ENCODE measurements at regions not wholly inside any gene's neighbourhood (a gene's known extent, or its start where the extent isn't known, plus 50 kb on each side); places are given as distances from the start of the nearest gene placed in this dataset.
"Not testable (repeated sequence)": the region's sequence is repeated elsewhere in the genome, so short reads cannot be mapped to it uniquely, and the experiment has no call there.

DNA sequence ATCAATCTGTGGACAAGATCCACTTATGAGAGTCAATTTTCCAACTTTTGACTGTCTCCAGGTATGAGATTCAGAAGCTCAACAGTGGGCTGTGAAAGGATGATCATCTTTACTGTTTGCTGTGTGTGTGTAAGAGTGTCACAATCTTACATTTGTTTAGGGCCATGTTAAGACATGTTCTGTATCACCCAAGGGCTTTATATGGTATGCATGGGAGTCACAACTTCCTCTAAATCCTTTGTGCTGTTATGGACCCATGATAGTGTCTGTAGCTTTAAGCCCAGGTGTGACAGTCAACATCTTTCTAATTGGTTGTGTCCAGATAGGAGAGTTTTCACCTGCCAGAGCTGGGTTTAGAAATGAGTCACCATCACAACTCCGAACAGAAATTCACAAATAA, 70.2 kb downstream of the ZNF726 start:
- not testable (repeated sequence) for H3K4me3 ChIP-seq; H3K9me3 ChIP-seq (replicated peaks in 1 of 11); H3K4me1 ChIP-seq; H4K20me1 ChIP-seq; H3K9ac ChIP-seq; H3K36me3 ChIP-seq; H3K4me2 ChIP-seq; H3K27ac ChIP-seq; H3K27me3 ChIP-seq

DNA sequence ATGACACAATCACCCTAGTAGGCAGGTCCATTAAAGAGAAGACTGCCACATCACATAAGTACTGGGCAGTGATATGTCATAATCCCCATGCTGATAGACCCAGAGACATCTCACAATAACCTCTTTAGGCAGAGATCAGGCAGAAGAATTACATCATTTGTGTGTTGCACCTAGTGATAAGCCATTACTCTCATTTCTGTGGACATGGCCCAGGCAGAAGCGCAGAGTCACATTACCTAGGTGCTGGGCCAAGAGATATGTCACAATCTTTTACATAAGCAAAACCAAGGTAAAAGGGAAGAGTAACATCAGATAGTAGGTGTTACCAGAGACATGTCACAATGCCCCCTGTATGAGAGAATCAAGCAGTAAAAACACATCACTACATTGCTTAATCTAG, 71.9 kb downstream of the ZNF726 start:
- Histone ChIP-seq H3K27me3 (no peaks in the 10 kb centered on the region), H3K36me3 (no peaks in the 10 kb centered on the region), H3K4me2 (no peak overlapping the region), H3K4me3 (no peak overlapping the region), H3K9me3 (replicated peaks in 1 of 11) (no peaks in the 10 kb centered on the region), H3K27ac (no peak overlapping the region), H4K20me1 (no peaks in the 10 kb centered on the region), H3K4me1 (no peaks in the 10 kb centered on the region), H3K9ac (no peak overlapping the region)
- TF ChIP-seq Cebpa-rat (IDR thresholded peaks at IDR 0.05) = no peak

GRCh38 chr19:23991170-23991569, 76.5 kb downstream of the ZNF726 start:
- H3K4me3 ChIP-seq = no peak overlapping the region
- no peaks in the 10 kb centered on the region for H3K36me3 ChIP-seq
- TF ChIP-seq Cebpa-rat (IDR thresholded peaks at IDR 0.05) = no peak
- H3K4me2 ChIP-seq = no peak overlapping the region
- H3K27ac ChIP-seq = no peak overlapping the region
- peaks cover 6 to 21% (median 13%) of the 10 kb centered on the region in 11 experiments; a peak in 19 of 22 replicates for H3K9me3 ChIP-seq (replicated peaks in 1 of 11)
- H3K9ac ChIP-seq = no peak overlapping the region
- no peaks in the 10 kb centered on the region for H3K27me3 ChIP-seq
- no peaks in the 10 kb centered on the region for H4K20me1 ChIP-seq
- H3K4me1 ChIP-seq = no peaks in the 10 kb centered on the region

- Histone ChIP-seq H3K4me2 (no peak overlapping the region), H3K27me3 (no peaks in the 10 kb centered on the region), H3K9me3 (replicated peaks in 1 of 11) (peaks cover 17 to 32% (median 25%) of the 10 kb centered on the region in 11 experiments; a peak in 21 of 22 replicates), H3K27ac (no peak overlapping the region), H4K20me1 (no peaks in the 10 kb centered on the region), H3K9ac (no peak overlapping the region), H3K4me3 (no peak overlapping the region), H3K36me3 (no peaks in the 10 kb centered on the region), H3K4me1 (no peaks in the 10 kb centered on the region)
- TF ChIP-seq Cebpa-rat (IDR thresholded peaks at IDR 0.05) = no peak
Observed at GRCh38 chr19:23992348-23992747, 77.7 kb downstream of the ZNF726 start.

DNA sequence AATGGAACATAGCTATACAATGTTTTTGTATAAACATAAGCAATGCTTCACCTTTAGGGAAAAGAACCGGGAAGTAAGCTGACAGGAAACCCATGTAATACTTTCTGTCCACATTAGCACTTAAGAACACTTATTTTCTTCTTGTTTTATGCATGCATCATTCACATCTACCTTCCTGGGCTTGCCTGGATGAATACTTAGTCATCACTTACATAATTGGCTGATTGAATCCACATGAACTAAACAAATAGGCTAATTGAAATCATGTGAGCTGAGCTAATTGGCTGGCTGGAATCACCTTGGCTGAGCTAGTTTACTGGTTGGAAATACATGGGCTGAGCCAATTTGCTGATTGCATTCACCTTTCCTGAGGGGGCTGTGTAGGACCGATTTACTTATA, 78.8 kb downstream of the ZNF726 start:
- H3K9ac ChIP-seq = no peak overlapping the region
- H3K4me1 ChIP-seq = no peaks in the 10 kb centered on the region
- H3K27ac ChIP-seq = no peak overlapping the region
- H3K4me3 ChIP-seq = no peak overlapping the region
- no peaks in the 10 kb centered on the region for H3K36me3 ChIP-seq
- H3K27me3 ChIP-seq = no peaks in the 10 kb centered on the region
- H3K4me2 ChIP-seq = no peak overlapping the region
- TF ChIP-seq Cebpa-rat (IDR thresholded peaks at IDR 0.05) = no peak
- peaks cover 28 to 43% (median 36%) of the 10 kb centered on the region in 11 experiments for H3K9me3 ChIP-seq (replicated peaks in 1 of 11)
- H4K20me1 ChIP-seq = no peaks in the 10 kb centered on the region

DNA sequence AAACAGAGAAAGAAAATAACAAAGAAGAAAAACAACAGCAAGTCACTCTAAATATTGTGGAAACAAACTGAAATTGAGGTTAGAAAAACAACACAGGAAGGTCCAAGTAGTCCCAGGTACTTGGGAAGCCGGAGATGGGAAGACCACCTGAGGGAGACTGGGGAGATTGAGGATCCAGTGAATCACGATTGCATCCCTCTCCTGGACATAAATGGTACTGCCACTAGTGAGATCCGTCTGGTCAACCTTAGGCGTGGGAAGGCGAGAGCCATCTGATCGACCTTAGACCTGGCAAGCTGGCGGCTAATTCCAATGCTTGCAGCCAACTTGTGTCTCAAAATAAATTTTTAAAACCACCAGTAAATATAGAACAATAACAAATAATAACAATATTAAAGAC, 81.9 kb downstream of the ZNF726 start:
- no peak for TF ChIP-seq Cebpa-rat (IDR thresholded peaks at IDR 0.05)
- no peaks in the 10 kb centered on the region for H3K27me3 ChIP-seq
- peaks cover 59 to 75% (median 66%) of the 10 kb centered on the region in 11 experiments for H3K9me3 ChIP-seq (replicated peaks in 1 of 11)
- no peaks in the 10 kb centered on the region for H4K20me1 ChIP-seq
- H3K4me1 ChIP-seq = no peaks in the 10 kb centered on the region
- H3K4me2 ChIP-seq = no peak overlapping the region
- no peak overlapping the region for H3K27ac ChIP-seq
- no peak overlapping the region for H3K4me3 ChIP-seq
- no peaks in the 10 kb centered on the region for H3K36me3 ChIP-seq
- H3K9ac ChIP-seq = no peak overlapping the region

- H3K36me3 ChIP-seq = no peaks in the 10 kb centered on the region
- no peaks in the 10 kb centered on the region for H4K20me1 ChIP-seq
- H3K4me2 ChIP-seq = no peak overlapping the region
- no peaks in the 10 kb centered on the region for H3K27me3 ChIP-seq
- peaks cover 79 to 95% (median 86%) of the 10 kb centered on the region in 11 experiments for H3K9me3 ChIP-seq (replicated peaks in 1 of 11)
- H3K9ac ChIP-seq = no peak overlapping the region
- no peak for TF ChIP-seq Cebpa-rat (IDR thresholded peaks at IDR 0.05)
- no peak overlapping the region for H3K27ac ChIP-seq
- no peaks in the 10 kb centered on the region for H3K4me1 ChIP-seq
- no peak overlapping the region for H3K4me3 ChIP-seq
Observed at GRCh38 chr19:23998568-23998967, 83.9 kb downstream of the ZNF726 start.

GRCh38 chr19:23999821-24000610, 85.3 kb downstream of the ZNF726 start:
- no peak overlapping the region for H3K27ac ChIP-seq

GRCh38 chr19:24000656-24001055, 86.0 kb downstream of the ZNF726 start:
- H3K9me3 ChIP-seq (replicated peaks in 1 of 11) = peaks cover 74 to 89% (median 81%) of the 10 kb centered on the region in 11 experiments

More at GRCh38 chr19:23999821-24000610, 85.3 kb downstream of the ZNF726 start:
- no peaks in the 10 kb centered on the region for H3K4me1 ChIP-seq
- no peaks in the 10 kb centered on the region for H3K36me3 ChIP-seq
- H3K9me3 ChIP-seq (replicated peaks in 1 of 11) = peaks cover 80 to 95% (median 85%) of the 10 kb centered on the region in 11 experiments
- H3K4me2 ChIP-seq = no peak overlapping the region
- no peak overlapping the region for H3K9ac ChIP-seq
- no peak overlapping the region for H3K4me3 ChIP-seq
- TF ChIP-seq Cebpa-rat (IDR thresholded peaks at IDR 0.05) = no peak
- no peaks in the 10 kb centered on the region for H3K27me3 ChIP-seq
- H4K20me1 ChIP-seq = no peaks in the 10 kb centered on the region

DNA sequence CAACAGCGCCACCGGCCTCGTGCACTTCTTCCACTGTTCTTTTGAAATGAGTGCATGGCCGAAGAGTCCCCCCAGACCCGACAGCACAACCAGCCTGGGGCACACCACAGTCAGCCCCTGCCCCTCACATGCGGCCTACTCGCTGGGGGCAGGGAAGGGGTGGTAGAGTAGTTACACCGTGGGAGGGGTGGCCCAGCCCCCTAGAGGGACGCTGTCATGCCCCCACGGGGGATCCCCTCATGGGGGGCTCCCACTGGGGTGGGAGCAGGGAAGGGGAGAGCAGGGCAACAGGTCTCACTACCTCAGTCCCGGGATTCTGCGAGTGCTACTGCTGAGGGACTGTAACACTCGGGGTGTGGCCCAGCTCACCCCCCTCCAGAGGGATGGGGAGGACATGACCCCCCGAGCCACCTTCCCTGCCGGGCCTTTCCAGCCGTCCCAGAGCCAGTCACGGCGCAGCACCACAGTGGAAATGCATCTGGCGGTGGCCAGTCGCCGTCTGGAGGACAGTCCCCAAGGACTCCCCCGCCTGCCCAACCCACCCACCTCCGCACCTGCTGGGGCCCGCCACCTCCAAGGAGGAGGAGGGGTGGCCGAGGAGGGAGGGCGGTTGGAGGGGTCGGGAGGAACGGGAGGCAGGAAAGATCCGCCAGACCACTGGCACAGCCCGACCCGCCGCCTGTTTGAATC, 84.6 kb upstream of the ZNF254 start:
- H3K4me1 ChIP-seq = no peaks in the 10 kb centered on the region
- no peak overlapping the region for H3K9ac ChIP-seq
- TF ChIP-seq Cebpa-rat (IDR thresholded peaks at IDR 0.05) = no peak
- no peaks in the 10 kb centered on the region for H3K27me3 ChIP-seq
- H3K4me2 ChIP-seq = no peak overlapping the region
- H4K20me1 ChIP-seq = no peaks in the 10 kb centered on the region
- peaks cover 59 to 72% (median 63%) of the 10 kb centered on the region in 11 experiments for H3K9me3 ChIP-seq (replicated peaks in 1 of 11)
- no peaks in the 10 kb centered on the region for H3K36me3 ChIP-seq
- no peak overlapping the region for H3K27ac ChIP-seq
- no peak overlapping the region for H3K4me3 ChIP-seq

More at GRCh38 chr19:24000656-24001055, 86.0 kb downstream of the ZNF726 start:
- Histone ChIP-seq H3K9ac (no peak overlapping the region), H3K4me3 (no peak overlapping the region), H3K27ac (no peak overlapping the region), H3K4me2 (no peak overlapping the region), H4K20me1 (no peaks in the 10 kb centered on the region), H3K27me3 (no peaks in the 10 kb centered on the region), H3K36me3 (no peaks in the 10 kb centered on the region), H3K4me1 (no peaks in the 10 kb centered on the region)
- no peak for TF ChIP-seq Cebpa-rat (IDR thresholded peaks at IDR 0.05)

Data from BLaER1 treated with 17β-estradiol and CSF1 and Interleukin-3, amounts not matched to agents 10 nM and 100 nM (cell line).